Prostate gland (tissue), 2 donors: ENCODE measurements at regions not wholly inside any gene's neighbourhood (a gene's known extent, or its start where the extent isn't known, plus 50 kb on each side); places are given as distances from the start of the nearest gene placed in this dataset.

Experiments
- POLR2AphosphoS5 ChIP-seq: sonication (generic); formaldehyde crosslinking; IDR thresholded peaks from one replicate; pipeline ENCODE4 v1.6.1; 2017; ENCODE audit warnings: antibody characterized with exemption
- TF ChIP-seq, protein P1 (sequence below), 4 experiments: fragments of 200-600 bp in 2 of 4; fragments of 450-650 bp in 2 of 4; sonication (generic) in 2 of 4; IDR thresholded peaks; 1 replicate in 3 of 4; 2 replicates in 1 of 4; pipeline ENCODE4 v1.5.1; 2016 to 2019; ENCODE audit warnings: antibody characterized with exemption in 4 of 4, mild to moderate bottlenecking in 2 of 4, moderate library complexity in 2 of 4

DNA sequence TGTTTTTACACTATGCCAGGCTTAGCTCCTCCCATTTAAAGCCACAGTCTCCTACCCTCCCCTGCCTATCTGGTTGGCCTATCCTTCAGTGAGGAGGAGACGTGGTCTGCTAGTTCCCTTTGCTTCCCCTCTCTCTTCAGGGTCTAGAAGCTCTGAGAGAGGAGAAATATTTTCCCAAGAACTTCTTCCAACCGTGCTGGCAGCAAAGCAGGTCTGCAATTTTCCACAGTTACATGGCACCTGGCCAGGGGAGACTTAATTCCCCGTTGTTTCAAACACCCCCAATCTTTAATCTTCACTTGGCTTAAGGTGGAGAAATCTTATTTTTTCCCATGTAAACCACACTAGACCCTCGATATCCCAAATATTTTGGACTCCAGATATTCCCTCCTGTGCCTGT is 149.5 kb upstream of the MCTP2 start:
- TF ChIP-seq POLR2AphosphoS5, result no peak
- TF ChIP-seq, protein P1, sequence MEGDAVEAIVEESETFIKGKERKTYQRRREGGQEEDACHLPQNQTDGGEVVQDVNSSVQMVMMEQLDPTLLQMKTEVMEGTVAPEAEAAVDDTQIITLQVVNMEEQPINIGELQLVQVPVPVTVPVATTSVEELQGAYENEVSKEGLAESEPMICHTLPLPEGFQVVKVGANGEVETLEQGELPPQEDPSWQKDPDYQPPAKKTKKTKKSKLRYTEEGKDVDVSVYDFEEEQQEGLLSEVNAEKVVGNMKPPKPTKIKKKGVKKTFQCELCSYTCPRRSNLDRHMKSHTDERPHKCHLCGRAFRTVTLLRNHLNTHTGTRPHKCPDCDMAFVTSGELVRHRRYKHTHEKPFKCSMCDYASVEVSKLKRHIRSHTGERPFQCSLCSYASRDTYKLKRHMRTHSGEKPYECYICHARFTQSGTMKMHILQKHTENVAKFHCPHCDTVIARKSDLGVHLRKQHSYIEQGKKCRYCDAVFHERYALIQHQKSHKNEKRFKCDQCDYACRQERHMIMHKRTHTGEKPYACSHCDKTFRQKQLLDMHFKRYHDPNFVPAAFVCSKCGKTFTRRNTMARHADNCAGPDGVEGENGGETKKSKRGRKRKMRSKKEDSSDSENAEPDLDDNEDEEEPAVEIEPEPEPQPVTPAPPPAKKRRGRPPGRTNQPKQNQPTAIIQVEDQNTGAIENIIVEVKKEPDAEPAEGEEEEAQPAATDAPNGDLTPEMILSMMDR (IDR thresholded peaks at IDR 0.05), result no peak
